Cardiac fibroblast (primary cell): ENCODE measurements at regions not wholly inside any gene's neighbourhood (a gene's known extent, or its start where the extent isn't known, plus 50 kb on each side); places are given as distances from the start of the nearest gene placed in this dataset.

Experiments used
- DNase-seq, 2 donors: peaks; one replicate each; pipeline versions ENCODE4 v3.0.0 to v3.0.0-alpha.2; 2010; ENCODE audit warnings: low read depth in 2 of 2
- H3K4me3 ChIP-seq, 2 donors: replicated peaks in 1 of 2; 1 replicate in 1 of 2; 2 replicates in 1 of 2; pipeline ENCODE4 v1.5.1; 2011; ENCODE audit warnings: low read depth in 2 of 2, low read length in 2 of 2, mild to moderate bottlenecking in 2 of 2, moderate library complexity in 1 of 2
- TF ChIP-seq, protein P1 (sequence below): IDR thresholded peaks from one replicate; pipeline ENCODE4 v1.5.1; 2011; ENCODE audit warnings: low read depth, mild to moderate bottlenecking, low read length, inconsistent platforms

DNA sequence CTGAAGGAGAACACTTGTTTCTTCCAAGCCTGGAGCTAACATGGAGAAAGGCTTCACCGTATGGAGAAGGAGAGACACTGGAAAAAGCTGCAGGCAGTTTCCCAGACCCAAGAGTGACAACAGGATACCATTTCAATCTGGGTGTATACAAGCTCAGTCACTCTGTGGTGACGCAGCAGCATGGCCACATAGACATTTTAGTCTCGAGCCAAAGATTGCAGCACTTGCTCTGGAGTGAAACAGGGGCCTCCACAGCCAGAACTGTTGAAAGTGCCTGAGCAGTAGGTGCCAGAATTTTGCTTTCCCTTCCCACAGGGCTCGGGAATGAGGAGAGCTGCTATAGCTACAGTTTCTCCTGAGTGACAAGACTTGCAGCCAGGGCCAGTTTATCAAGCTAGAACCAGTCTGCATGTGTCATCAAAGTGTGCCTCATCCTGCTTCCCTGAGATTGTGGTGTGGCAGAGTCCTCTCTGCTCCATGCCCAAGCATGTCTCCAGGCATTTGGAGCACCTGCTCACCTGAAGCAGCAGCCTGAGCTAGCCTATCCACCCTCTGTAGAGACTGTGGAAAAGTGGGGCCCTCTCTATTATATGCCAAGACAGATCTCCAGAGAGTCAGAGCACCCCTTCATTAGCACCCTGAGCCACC is 234.6 kb upstream of the CDH19 start:
- H3K4me3 ChIP-seq: no peak overlapping the region
- no peak for DNase-seq
- TF ChIP-seq, protein P1, sequence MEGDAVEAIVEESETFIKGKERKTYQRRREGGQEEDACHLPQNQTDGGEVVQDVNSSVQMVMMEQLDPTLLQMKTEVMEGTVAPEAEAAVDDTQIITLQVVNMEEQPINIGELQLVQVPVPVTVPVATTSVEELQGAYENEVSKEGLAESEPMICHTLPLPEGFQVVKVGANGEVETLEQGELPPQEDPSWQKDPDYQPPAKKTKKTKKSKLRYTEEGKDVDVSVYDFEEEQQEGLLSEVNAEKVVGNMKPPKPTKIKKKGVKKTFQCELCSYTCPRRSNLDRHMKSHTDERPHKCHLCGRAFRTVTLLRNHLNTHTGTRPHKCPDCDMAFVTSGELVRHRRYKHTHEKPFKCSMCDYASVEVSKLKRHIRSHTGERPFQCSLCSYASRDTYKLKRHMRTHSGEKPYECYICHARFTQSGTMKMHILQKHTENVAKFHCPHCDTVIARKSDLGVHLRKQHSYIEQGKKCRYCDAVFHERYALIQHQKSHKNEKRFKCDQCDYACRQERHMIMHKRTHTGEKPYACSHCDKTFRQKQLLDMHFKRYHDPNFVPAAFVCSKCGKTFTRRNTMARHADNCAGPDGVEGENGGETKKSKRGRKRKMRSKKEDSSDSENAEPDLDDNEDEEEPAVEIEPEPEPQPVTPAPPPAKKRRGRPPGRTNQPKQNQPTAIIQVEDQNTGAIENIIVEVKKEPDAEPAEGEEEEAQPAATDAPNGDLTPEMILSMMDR: no peak

DNA sequence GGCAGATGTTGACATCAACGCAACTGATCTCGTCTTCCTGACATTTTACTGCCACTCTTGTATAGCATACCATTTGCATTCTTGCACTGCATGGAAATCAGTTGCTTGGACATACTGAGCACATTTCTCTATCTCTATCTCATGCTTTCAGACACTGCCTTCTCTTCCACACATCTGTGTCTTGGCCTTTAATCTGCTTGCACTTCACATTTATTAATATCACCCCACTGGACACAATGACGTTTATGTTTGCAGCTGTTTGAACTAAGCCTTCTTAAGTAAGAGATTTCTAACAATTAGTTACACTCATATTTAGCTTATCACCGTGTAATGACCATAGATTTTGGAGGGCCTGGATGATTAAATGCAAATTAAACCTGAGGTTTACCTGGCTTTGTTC is 229.8 kb upstream of the CDH19 start:
- DNase-seq: no peak
- no peak overlapping the region for H3K4me3 ChIP-seq
- TF ChIP-seq, protein P1: no peak

DNA sequence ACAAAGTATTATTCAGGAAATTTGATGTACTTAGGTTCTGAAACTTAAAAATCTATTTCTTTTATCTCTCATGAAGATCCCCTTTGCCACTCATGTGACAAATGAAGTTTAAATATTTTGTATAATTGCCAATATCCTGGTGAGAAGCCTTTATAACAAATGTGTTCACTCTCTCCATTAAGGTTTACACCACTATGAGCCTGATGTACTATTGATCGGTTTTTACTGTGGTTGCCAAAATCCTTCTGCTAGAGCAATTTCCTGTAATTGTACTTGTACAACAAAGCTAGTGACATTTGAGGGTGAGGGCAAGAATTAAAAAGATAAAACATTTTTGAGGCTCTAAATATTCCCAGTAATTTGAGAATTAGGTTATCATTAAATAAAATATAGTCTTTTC is 222.3 kb upstream of the CDH19 start:
- DNase-seq: peak in 1 of 2 donors; percentile 1
- TF ChIP-seq, protein P1: no peak
- no peak overlapping the region for H3K4me3 ChIP-seq

DNA sequence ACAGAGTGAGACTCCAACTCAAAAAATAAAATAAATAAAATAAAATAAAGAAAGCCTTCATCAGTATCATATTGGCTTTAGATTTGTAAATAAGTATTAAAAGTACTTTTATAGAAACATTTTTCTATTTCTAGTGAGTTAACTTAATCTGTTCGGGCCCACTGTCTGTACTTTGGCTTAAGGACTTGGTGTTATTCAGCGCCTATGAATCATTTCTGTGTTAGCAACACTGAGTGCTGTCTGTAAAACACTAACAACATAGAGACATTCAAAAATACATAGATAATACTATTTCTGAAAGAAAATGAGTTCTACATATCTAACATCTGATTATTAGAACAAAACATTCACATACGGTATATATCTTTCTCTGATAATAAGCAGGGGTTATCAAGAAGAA is 221.5 kb upstream of the CDH19 start:
- H3K4me3 ChIP-seq: no peak overlapping the region
- DNase-seq: peak; percentile 1 to 30
- TF ChIP-seq, protein P1: no peak

DNA sequence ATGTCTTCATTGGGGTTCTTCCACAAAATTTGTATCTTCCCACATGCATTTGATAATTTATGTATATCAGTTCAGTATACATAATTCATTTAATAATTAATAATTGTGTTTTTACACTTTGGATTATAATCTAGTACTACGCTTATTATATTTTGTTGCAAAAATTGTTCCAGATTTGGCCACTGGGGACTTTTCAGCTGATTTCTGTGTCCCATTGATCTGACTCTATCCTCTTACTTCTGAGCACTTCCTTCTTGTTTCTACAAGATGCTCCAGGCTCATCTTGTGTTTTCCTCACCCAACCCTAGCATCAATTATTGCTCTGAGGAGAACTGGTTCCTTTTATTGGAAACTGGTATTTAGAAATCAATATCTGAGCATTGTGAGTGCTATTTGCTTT is 215.3 kb upstream of the CDH19 start:
- TF ChIP-seq, protein P1: peak; percentile 6
- DNase-seq: no peak
- no peak overlapping the region for H3K4me3 ChIP-seq

DNA sequence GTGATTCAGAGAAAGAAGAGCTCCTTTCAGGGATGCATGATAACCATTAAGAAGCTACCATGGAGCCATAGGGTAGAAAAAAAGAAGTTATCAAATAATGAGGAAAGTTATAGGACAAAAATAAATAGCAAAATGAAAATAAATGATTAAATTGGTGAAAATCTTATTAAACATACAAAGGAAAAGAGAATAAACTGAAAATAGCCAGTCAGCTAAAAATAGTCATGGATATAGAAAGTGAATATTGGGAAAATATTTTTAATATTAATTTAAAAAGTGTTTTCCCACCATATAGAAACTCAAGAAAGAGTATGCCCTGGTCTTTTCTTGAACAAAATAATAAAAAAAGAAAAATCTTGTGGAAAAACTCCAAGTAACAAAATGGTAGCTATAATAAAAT is 209.2 kb upstream of the CDH19 start:
- TF ChIP-seq, protein P1: no peak
- H3K4me3 ChIP-seq: no peak overlapping the region
- DNase-seq: no peak

DNA sequence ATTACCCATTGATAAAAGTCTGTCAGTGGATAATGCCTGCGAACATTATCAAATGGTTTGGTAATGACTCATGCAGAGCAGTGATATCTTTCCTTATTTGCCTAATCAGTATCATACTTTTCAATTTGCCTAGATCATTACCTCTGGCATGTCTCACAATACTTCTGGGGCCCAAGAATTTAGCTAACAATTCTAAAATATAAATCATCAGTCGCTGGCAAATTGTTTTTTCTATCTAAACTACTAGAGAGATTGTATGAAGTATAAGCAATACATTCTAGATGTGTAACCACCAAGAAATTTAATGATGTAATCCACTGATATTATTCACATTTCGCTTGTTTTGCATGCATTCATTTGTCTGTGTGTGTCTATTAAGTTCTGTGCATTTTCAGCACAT is 191.2 kb upstream of the CDH19 start:
- DNase-seq: peak in 1 of 2 donors; percentile 17
- TF ChIP-seq, protein P1: no peak
- no peak overlapping the region for H3K4me3 ChIP-seq
